NOMO-1 treated with dmso at 0.1 percent for 144 hours (cell line): ENCODE measurements at regions not wholly inside any gene's neighbourhood (a gene's known extent, or its start where the extent isn't known, plus 50 kb on each side); places are given as distances from the start of the nearest gene placed in this dataset.

Experiments
- DNase-seq: peaks from one replicate; lab custom pipeline; 2025; ENCODE audit not compliant: unreplicated experiment; lab: John Stamatoyannopoulos, UW

DNA sequence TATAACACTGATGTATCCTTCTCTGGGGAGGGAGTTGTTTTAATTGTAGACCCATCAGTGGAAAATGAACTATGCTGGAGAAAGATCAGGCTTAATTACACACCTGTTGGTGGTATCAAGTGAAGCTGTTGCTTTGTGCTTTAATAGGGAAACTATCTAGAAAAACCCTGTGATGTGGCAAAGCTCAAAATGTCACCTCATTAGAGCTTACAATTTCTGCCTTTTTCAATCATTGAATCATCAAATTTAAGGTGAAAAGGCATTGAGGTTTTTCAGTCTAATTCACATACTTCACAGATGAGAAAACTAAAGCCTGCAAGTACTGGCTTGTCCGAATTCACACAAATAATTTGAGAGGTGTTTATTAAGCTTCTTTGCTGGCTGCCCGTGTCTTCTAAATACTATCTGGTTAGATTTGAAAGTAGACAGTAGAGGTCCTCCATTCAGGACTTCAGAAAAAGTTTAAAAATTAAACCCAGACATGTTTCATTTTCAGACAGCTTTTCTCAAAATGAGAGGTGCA, 143.3 kb upstream of the MAP3K7 start:
- DNase-seq: no peak

- DNase-seq: no peak
Measured at GRCh38 chr6:90729057-90729456, 142.2 kb upstream of the MAP3K7 start.

- no peak for DNase-seq
Measured at GRCh38 chr6:90722648-90723047, 135.8 kb upstream of the MAP3K7 start.

DNA sequence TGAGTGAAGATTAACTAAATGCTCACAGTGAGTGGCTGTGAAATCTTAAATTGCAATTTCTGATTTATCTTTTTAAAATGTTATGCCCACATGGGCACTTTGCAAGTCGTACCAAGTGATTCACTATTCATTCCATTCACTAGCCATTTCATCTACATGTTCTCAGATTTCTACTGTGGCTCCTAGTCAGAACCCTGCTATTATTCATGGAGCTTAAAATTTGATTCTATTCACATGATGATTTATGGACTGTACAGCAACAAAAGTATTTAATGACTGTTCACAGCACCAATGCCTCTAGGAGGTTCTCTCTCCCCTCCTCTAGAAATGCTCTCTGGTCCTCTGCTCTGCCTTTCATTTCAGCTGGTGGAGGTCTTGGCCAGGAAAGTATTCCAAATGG, 133.5 kb upstream of the MAP3K7 start:
- DNase-seq: no peak

- DNase-seq: no peak
Measured at GRCh38 chr6:90719321-90720195, 132.7 kb upstream of the MAP3K7 start.

- DNase-seq: no peak
Measured at GRCh38 chr6:90716376-90716775, 129.5 kb upstream of the MAP3K7 start.

- no peak for DNase-seq
Measured at GRCh38 chr6:90715093-90715655, 128.3 kb upstream of the MAP3K7 start.

DNA sequence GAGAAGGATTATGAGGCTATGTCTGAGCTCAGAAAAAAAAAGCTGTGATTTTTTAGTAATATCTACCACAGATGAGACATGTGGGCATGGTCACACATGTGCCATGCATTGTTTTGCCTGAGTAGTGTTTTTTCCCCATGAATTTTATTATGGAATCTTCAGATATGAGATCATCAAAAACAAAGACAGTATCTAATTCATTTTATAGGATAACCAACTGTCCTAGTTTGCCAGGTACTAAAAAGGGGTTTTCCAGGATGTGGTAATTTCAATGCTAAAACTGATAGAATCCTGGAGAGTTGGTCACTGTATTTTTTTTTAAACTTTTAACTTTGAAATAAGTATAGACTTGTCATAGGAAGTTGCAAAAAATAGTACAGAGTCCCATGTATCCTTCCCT, 127.4 kb upstream of the MAP3K7 start:
- no peak for DNase-seq

- no peak for DNase-seq
Measured at GRCh38 chr6:90712114-90712513, 125.2 kb upstream of the MAP3K7 start.

DNA sequence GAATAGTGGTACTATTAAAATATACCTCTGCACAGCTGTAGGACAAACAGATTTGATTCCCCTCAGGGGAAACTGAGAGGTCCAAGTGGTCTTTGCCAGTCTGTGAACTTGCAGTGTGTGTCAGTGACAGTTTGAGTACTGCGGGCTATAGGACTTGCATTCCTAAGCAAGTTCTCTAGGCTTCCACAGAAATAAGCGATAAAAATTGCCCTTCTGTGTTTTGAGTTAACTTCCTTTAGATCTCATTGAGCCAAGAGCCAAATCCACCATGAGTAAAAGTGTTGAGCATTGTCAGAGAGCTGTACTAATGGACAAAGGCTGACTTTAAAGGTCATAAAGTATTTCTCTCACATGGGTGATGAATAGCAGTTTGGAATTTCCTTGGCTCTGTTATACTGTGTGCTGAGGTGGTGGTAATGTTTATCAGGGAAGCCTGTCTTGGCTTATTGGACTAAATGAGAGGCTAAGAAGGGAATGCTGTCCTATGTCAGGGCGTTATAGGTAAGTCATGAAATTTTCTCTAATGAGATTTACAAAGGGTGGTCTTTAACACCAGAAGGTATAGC, 122.6 kb upstream of the MAP3K7 start:
- no peak for DNase-seq

DNA sequence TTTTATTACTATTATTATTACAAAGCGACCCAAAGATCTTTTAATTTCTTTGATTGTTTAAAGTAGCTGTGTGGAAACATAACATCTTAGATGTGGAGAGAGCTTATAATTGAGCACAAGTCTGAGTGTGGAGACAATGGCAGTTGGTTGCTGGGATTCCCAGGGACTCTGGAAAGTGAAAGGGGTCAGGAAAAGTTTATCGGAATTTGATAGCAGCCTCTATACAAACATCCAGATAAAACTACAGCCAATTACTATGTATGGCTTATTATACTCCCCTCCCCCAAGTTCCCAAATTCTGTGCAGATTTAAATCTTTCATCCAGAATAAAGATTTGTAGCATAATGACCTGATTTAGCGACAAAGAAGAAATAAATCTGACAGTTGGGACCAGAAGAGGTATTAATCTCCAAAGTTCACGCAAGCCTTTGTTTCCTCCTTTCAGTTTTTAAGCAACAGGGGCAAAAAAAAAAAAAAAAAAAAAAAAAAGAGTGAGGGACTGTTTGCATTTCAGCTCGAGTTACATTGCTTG, 121.4 kb upstream of the MAP3K7 start:
- no peak for DNase-seq

DNA sequence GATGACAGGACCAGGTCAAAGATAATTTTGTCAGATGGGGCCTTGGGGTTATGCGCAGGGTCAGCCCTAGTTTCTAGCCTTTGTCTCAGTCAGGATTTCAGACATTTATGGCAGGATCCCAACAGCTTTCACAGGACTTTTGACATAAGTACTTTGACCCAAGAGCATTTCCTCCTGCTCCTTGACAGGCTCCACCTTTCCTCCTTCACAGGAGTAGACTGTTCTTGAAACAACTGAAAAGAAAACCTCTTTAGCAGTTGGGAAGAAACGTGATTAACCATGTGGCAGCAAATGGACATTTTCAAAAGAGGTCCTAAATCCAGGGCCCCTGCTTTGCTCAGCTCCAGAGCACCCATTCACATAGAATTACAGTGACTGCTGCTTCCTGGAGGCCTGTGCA, 120.4 kb upstream of the MAP3K7 start:
- DNase-seq: no peak

DNA sequence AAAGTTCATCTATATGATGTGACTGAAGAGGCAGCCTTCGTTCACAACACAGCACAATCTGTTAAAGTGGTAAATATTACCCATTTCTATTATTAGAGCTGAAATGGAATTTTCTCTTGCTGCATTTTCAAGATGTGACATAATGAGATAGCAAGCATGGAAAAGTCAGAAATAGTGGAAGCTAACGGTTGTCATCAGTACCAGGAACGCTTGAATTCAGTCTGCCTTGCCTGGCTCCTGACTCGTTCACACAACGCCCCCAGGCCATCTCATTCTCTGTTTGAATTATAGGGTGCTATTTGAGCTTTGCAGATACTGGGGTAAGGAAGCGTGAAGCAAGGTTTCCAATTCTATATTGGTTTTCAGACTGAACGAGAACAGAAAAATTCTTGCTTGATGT, 116.5 kb upstream of the MAP3K7 start:
- no peak for DNase-seq

DNA sequence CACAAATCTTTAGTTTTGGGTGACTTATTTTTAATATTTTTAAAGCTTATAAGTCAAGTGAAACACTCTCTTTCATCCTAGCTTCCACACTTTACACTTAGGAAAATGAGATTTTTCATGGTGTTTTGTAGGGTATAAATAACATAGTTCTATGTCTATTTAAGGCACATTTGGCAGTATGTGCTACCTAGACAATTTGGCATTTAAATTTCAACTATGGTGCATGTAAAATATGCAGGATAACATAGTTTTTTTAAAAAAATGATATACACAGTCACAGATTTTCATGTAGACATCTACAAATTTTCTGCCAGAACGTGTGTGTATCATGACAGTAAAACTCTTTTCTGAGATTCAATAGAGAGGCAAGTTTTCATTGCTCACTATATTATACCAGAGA, 115.1 kb upstream of the MAP3K7 start:
- DNase-seq: no peak

DNA sequence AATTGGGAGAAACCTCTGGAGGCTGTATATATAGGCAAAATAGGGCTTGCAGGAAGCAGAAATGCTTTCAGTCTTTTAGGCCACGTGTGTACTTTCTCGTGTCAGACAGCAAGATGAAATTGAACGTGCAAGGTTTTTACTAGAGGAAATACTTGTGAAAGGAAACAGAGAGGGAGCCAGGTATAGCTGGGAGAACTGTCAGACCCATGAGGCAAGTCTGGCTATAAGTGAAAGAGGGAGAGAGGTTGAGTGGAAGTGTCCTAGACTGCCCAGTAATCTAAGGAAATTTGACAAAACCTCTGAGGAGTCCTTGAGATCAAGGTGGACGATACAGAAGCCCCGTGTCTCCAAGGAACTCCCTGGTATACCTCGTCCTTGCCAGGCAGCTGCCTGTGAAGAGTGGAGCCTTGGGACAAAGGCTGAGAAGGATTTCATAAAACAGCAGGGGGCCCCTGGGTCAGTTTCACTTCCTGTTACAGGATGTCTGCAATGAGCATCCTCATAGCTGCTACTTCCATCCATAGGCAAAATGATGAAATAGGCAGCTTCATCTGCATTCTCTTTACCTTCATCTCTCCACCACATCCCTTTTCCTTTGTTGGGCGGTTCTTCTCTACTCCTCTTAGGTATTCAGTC, 114.4 kb upstream of the MAP3K7 start:
- peak; percentile 41 for DNase-seq

DNA sequence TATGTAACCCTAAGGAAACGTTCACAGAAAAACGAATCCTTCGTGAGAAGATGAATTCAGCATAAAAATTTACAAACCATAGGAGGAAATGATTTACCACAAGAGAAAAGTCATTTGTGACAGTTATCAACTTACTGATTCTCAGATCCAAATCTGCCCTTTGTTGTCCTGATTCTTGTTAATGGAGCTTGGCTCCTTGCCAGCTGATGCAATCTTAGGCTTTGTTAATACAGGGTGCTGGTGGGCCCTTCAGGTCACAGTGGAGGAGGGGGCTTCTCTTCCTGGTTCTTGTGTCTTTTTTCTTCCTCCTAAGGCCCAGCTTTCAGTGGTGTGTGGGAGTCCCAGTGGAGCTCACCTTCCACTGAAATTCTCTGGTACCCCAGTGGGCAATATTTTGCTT, 108.4 kb upstream of the MAP3K7 start:
- DNase-seq: no peak

- DNase-seq: no peak
Measured at GRCh38 chr6:90694802-90695201, 107.9 kb upstream of the MAP3K7 start.

DNA sequence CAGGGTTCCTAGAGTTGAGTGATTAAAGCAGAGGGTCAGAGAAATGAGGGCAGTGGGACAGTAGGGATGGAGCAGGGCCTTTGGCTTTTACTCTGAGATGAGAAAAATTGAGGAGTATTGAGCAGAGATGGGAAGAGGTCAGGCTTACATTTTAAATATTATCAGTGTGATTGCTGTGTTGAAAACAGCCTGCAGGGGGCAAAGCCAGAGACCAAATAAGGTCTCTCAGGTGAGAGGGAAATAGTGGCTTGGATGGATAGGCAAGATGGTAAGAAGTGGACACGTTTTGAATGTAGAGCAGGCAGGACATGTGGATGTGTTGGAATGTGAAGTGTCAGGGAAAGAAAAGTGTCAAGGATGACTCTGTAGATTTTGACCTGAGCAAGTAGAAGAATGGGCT, 105.0 kb upstream of the MAP3K7 start:
- DNase-seq: no peak

DNA sequence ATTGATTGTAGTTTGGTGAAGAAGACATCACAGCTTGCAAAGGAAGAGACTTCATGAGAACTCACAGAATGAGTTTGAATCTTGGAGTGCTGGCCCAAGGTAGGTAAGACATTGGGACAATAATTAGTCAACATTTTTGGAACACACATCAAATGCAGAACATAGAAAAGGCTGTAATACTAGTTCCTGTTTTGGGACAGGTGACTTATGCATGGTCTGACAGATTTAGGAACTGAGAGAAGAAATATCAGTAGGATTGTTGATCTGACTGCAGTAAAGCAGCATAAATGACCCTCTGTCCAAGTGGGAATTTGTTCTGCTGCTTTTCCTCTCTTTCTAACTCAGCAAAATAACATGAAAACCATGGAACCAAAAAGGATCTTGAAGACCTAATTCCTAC, 102.3 kb upstream of the MAP3K7 start:
- DNase-seq: no peak

- no peak for DNase-seq
Measured at GRCh38 chr6:90687775-90688380, 101.0 kb upstream of the MAP3K7 start.

- no peak for DNase-seq
Measured at GRCh38 chr6:90681863-90682262, 95.0 kb upstream of the MAP3K7 start.
